Tibial nerve (tissue), 3 donors: ENCODE measurements at regions not wholly inside any gene's neighbourhood (a gene's known extent, or its start where the extent isn't known, plus 50 kb on each side); places are given as distances from the start of the nearest gene placed in this dataset.

Experiments
- CTCF ChIP-seq, 5 experiments: fragments of 200-600 bp in 3 of 5; fragments of 450-650 bp in 2 of 5; sonication (generic) in 3 of 5; IDR thresholded peaks; one replicate each; pipeline ENCODE4 v1.5.1; 2016 to 2019; ENCODE audit warnings: antibody characterized with exemption in 5 of 5, mild to moderate bottlenecking in 3 of 5, moderate library complexity in 2 of 5
- POLR2A ChIP-seq, 2 donors: fragments of 450-650 bp; IDR thresholded peaks; one replicate each; pipeline ENCODE4 v1.6.1; 2017; ENCODE audit warnings: antibody characterized with exemption in 2 of 2, mild to moderate bottlenecking in 2 of 2, moderate library complexity in 2 of 2

- TF ChIP-seq CTCF (IDR thresholded peaks at IDR 0.05): no peak
- TF ChIP-seq POLR2A (IDR thresholded peaks at IDR 0.05): no peak
Observed at GRCh38 chr14:46139649-46140048, 511.9 kb downstream of the RPL10L start.
